Stimulated activated naive CD8-positive, alpha-beta T cell treated with anti-CD3 and anti-CD28 coated beads, Interleukin-15, Interleukin-2, amounts not matched to agents 100 U/mL and 50 U/mL, for 24 hours (primary cell): ENCODE measurements at regions not wholly inside any gene's neighbourhood (a gene's known extent, or its start where the extent isn't known, plus 50 kb on each side); places are given as distances from the start of the nearest gene placed in this dataset.
"Not testable (repeated sequence)": the region's sequence is repeated elsewhere in the genome, so short reads cannot be mapped to it uniquely, and the experiment has no call there.

Experiments
- ATAC-seq: fragments of 150-1000 bp; cut with Tn5 transposase; one replicate; pipeline ENCODE4 v1.10.0; 2021
- DNase-seq: peaks from one replicate; pipeline ENCODE4 v3.0.0; 2021

- DNase-seq = no peak
- ATAC-seq = no peak
These were observed 97.6 kb upstream of the SIM2 start for GRCh38 chr21:36601362-36601761.

DNA sequence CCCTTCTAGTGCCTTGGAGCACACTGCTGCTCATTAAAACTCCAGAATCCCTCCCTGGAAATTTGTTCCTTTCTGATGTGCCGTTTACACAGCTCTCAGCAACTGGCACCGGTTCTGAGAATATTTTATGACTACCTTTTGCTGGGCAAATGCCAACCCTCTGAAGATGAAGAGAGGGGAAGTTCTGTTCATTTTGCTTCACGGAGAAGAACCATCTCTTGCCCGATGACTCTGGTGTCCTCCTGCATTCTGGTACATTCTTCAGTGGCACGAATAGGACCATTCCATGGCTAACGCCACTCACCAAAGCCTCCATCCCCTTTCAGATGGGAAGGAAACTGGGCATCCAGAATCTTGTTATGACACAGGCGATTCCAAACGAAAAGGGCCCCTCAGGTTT lies 96.2 kb upstream of the SIM2 start:
- no peak for ATAC-seq
- DNase-seq = no peak

DNA sequence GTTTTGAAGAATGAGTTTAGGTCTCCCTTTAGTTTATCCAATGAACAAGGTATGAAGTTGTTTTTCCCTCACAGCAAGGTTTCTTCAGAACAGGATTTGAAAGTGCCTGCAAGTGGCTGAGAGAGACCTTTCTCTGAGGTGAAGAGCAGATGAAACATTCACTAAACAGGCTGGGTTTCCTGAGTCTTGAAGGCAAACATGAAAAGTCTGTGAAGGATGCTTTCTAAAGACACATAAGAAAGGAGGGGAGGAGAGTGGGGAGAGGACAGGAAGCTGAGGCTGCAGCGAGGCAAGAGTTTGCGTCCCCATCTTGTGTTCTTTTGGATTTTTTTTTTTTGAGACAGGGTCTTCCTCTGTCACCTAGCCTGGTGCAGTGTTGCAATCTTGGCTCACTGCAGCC lies 95.7 kb upstream of the SIM2 start:
- ATAC-seq (no peak), DNase-seq (no peak)

DNA sequence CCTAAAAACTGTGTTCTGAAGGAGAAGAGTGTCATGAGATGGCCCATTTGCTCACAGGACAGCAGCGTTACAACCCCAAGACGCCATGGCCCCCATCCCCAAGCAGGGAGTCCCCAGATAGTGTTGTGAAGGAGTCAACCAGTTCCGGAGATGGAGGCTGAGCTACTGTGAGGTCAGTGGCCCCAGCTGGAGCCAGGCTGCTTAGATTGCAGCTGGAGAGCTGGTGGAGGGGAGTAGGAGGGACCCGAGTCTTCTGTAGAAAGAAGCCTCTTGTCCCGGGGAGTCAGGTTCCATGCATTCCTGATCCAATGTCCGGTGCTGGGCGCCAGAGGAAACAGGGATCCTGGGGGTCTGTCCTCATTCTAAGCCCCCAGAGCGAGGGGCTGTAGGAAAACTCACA lies 93.5 kb upstream of the SIM2 start:
- no peak for DNase-seq
- ATAC-seq = no peak

GRCh38 chr21:36606287-36606982 lies 92.5 kb upstream of the SIM2 start:
- no peak for DNase-seq
- peak; percentile 14 for ATAC-seq

DNA sequence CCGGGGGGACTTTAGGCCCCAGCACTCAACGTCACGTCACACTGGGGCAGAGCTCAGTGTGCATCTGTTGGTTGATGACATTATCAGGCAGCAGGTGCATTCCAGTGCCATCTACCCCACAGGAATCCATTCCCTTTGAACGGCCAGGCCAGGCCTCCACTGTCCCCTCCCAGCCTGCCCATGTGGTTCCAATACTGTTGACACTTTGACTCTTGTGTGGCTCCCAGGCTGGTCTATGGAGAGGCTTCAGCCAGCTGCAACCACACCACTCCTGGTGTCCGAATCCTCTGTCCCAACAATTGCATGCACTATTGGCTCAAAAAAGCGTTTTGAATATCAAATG lies 92.0 kb upstream of the SIM2 start:
- ATAC-seq (no peak), DNase-seq (no peak)

DNA sequence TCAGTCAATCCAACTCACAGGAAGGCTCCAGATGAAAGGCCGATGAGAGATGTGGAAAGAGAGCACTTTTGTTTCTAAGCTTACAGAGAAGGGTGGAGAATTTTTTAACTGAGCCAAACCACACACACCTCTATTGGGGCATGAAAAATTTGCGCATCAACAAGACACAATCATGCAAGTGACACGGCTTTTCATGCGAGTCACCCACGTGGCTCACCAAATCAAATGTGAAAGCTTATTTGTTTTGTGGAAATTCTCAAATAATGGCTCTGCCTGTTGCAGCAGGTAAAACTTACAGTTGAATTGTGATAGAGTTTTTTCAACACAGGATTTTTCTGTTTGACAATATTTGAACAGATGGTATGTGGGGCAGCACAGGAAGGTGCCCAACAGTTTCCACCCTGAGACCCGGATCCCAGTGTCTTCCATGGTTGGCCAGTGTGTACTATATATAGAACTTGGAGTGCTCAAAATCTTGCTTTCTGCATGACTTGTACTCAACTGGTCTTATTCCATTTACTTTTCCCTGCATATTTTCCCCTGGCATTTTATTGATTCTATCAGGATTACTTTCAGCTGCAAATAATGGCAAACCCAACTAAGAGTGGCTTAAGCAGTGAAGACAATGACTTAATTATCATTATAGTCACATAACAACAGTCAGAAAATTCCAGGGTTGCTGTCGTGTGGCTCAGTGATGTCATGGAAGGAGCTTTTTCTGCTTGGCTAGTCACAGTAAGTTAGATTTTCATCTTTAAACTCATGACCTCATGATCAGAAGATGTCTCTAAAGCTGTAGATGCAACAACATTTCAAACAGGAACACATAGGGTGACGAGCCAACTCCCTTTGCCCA lies 90.6 kb upstream of the SIM2 start:
- no peak for ATAC-seq

GRCh38 chr21:36608897-36609225 lies 90.1 kb upstream of the SIM2 start:
- DNase-seq = no peak

More for the DNA sequence above, 90.6 kb upstream of the SIM2 start:
- no peak for DNase-seq

DNA sequence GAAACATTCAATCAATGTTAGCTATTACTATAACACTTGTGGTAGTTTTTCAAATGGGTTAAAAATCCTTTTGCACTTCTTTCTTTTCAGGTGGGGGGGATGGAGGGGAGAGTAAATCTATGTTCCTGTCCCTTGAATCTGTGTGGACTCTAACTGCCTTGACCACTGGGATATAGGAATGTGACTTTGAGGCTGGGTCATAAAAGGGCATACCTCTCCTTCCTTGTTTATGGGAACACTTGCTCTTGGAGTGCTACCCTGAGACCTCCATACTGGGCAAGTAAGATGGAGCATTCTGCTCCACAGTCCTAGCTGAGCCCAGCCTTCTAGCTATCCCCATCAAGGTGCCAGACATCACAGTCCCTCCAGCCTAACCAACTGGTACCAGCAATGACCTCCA lies 89.3 kb upstream of the SIM2 start:
- ATAC-seq (no peak), DNase-seq (no peak)

More at GRCh38 chr21:36608897-36609225, 90.1 kb upstream of the SIM2 start:
- ATAC-seq = no peak

GRCh38 chr21:36610201-36610600 lies 88.7 kb upstream of the SIM2 start:
- ATAC-seq (no peak), DNase-seq (no peak)

- ATAC-seq (no peak), DNase-seq (no peak)
These were observed 88.0 kb upstream of the SIM2 start for GRCh38 chr21:36610935-36611334.

DNA sequence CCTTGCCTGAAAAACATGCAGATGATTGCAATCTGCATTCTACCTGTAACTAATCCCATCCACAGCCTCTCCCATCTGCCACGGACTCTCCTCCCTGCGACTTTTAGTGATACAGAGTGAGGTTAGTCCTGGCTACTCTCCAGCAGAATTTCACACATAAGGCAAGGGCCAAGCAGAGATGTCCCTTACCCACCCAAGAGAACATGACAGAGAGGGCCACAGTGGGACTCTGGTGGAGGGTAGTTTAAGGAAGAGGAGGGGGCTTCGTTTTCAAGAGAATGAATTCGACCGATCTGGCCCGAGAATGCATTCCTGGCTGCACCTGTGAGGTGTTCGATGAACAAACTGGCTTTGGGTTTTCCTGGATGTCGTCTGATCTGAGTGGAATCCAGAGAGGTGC lies 87.5 kb upstream of the SIM2 start:
- ATAC-seq = no peak

DNA sequence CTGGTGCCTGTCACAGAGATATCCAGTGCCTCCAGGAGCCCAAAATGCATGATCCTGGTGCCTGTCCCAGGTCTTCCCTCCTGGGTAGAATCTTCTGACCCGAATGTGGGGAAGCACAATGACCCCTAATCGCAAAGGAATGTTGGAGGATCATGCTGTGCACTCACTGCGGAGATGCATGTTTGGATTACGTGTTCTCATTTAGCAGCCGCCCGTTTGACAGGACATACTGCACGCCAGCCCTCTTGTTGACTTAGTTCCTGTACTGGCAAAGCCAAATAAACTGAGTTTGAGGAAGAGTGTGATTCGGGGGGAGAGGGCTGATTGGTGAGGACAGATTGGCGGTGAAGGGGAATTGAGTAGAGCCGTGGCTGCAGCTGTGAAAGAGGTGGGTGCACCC lies 85.9 kb upstream of the SIM2 start:
- no peak for DNase-seq
- ATAC-seq = no peak

More for the DNA sequence above, 87.5 kb upstream of the SIM2 start:
- DNase-seq = no peak

DNA sequence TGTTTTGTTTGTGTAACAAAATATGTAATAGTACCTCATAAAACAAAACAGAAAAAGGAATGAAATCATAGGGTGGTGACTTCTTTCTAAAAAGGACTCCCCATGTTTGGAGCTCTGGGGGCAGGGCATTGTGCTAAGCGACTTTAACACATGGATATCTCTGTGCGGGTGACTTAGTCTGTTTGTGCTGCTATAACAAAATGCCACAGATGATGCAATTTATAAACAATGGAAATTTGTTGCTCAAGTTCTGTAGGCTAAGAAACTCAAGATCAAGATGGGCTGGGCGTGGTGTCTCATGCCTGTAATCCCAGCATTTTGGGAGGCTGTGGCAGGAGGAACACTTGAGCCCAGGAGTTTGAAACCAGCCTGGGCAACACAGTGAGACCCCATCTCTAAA lies 85.4 kb upstream of the SIM2 start:
- DNase-seq (no peak), ATAC-seq (no peak)

DNA sequence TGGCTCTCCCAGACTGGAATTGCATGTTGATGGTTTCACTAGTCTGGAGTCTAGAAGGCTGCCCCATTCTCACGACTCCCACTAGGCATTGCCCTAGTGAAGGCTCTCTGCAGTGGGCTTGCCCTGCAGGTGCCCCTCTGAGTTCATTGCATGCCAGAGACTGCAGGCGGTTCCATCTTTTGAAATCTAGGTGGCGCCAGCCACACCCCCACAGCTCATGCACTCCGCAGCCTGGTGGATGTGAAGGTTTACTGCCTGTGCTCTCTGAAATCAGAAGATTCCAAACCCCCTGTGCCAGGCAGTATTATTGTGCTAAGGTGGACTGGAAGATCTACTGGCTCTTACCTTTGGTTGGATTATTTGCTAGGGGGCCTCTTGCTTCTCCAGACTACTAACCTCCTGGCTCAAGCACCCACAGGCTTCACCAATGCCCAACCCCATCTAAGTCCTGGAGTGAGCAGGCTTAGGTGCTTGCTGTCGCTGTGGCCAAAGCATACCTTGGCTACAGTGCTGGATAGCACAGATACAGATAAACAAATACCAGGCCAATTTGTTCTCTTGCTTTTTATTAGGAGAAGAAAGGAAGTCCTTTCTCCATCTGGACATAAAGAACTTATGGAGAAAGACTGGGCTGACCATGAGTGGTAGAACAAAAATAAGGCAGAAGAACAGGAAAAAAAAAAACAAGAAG lies 83.5 kb upstream of the SIM2 start:
- ATAC-seq (no peak), DNase-seq (no peak)

- not testable (repeated sequence) for DNase-seq, ATAC-seq
These were observed 82.1 kb upstream of the SIM2 start for GRCh38 chr21:36616773-36617172.

GRCh38 chr21:36621794-36622193 lies 77.1 kb upstream of the SIM2 start:
- not testable (repeated sequence) for DNase-seq, ATAC-seq

- no peak for DNase-seq
- no peak for ATAC-seq
These were observed 74.8 kb upstream of the SIM2 start for GRCh38 chr21:36624105-36624504.

- DNase-seq = no peak
- no peak for ATAC-seq
These were observed 72.1 kb upstream of the SIM2 start for GRCh38 chr21:36626791-36627190.

DNA sequence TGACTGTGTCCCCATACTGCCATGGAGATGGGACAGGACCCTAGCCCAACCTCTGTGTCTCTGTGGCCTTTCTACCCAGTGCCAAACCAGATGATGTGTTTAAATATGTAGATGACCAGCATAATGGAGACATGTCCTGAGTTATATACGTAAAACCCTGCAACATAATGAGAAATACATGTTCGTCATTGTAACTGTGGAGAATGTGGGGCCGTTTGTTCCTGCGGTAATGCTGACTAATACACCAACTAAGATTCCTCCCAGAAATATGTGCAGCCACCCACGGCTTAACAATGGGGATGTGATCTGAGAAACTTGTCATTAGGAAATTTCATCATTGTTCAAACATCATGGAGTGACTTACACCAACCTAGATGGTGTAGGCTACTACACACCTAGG lies 71.7 kb upstream of the SIM2 start:
- ATAC-seq (no peak), DNase-seq (no peak)

- ATAC-seq = no peak
- no peak for DNase-seq
These were observed 70.8 kb upstream of the SIM2 start for GRCh38 chr21:36628106-36628505.

GRCh38 chr21:36628761-36629460 lies 70.0 kb upstream of the SIM2 start:
- DNase-seq (no peak), ATAC-seq (no peak)
